Thyroid gland (tissue), 4 donors: ENCODE measurements at regions not wholly inside any gene's neighbourhood (a gene's known extent, or its start where the extent isn't known, plus 50 kb on each side); places are given as distances from the start of the nearest gene placed in this dataset.

Source experiments
- DNase-seq, 2 donors: peaks; one replicate each; pipeline ENCODE4 v3.0.0-alpha.2; 2019
- H3K27ac ChIP-seq, 3 donors: fragments of 200-600 bp; sonication (generic); 1 replicate in 2 of 3; 2 replicates in 1 of 3; pipeline ENCODE4 v1.5.1; 2016 to 2019; ENCODE audit warnings: mild to moderate bottlenecking in 1 of 3, moderate library complexity in 1 of 3
- H3K27me3 ChIP-seq: fragments of 200-600 bp; sonication (generic); one replicate; pipeline ENCODE4 v1.5.1; 2019
- H3K36me3 ChIP-seq, 2 donors: fragments of 200-600 bp; sonication (generic); one replicate each; pipeline ENCODE4 v1.5.1; 2016 to 2019
- H3K4me1 ChIP-seq, 2 donors: fragments of 200-600 bp; sonication (generic); one replicate each; pipeline ENCODE4 v1.5.1; 2017 to 2019
- H3K4me3 ChIP-seq, 3 donors: fragments of 200-600 bp; sonication (generic); replicated peaks in 1 of 3; 1 replicate in 2 of 3; 2 replicates in 1 of 3; pipeline ENCODE4 v1.5.1; 2016; ENCODE audit warnings: mild to moderate bottlenecking in 1 of 3
- H3K9me3 ChIP-seq: fragments of 200-600 bp; sonication (generic); one replicate; pipeline ENCODE4 v1.5.1; 2017
- POLR2A ChIP-seq, 2 donors: fragments of 450-650 bp; IDR thresholded peaks; one replicate each; pipeline ENCODE4 v1.6.1; 2017; ENCODE audit warnings: antibody characterized with exemption in 2 of 2, mild to moderate bottlenecking in 2 of 2, moderate library complexity in 1 of 2
- WGBS, 2 donors: methylation state at CpG; one replicate each; pipeline ENCODE4 v1.1.5; 2017; 5-methylcytosine and 5-hydroxymethylcytosine counted together
- intact Hi-C: fragments of 100-400 bp; cut with DNase I; formaldehyde crosslinking; loops from one replicate; pipeline ENCODE4 v1.15.1; 2023
- TF ChIP-seq, protein P1 (sequence below), 6 experiments: fragments of 200-600 bp in 3 of 6; fragments of 450-650 bp in 3 of 6; sonication (generic) in 3 of 6; IDR thresholded peaks; one replicate each; pipeline ENCODE4 v1.5.1; 2016 to 2019; ENCODE audit warnings: antibody characterized with exemption in 6 of 6, mild to moderate bottlenecking in 2 of 6, inconsistent platforms in 1 of 6, moderate library complexity in 1 of 6

DNA sequence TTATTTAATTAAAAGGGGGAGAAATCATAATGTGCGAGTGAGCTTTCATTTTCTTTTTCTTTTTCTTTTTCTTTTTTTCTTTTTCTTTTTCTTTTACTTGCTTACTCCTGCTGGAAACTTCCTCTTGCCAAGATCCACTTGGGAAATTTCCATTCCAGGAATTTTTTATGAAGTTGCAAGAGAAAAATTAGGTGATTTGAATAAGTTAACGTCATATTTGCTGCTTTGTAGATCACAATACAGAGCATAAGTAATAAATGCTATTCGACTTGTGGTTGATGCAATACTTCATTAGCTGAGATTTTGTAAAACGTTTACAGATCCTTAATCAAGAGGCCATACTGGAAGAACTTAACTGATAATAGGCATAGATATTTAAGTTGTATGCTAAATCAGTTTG lies 354.7 kb upstream of the SMIM21 start:
- TF ChIP-seq, protein P1, sequence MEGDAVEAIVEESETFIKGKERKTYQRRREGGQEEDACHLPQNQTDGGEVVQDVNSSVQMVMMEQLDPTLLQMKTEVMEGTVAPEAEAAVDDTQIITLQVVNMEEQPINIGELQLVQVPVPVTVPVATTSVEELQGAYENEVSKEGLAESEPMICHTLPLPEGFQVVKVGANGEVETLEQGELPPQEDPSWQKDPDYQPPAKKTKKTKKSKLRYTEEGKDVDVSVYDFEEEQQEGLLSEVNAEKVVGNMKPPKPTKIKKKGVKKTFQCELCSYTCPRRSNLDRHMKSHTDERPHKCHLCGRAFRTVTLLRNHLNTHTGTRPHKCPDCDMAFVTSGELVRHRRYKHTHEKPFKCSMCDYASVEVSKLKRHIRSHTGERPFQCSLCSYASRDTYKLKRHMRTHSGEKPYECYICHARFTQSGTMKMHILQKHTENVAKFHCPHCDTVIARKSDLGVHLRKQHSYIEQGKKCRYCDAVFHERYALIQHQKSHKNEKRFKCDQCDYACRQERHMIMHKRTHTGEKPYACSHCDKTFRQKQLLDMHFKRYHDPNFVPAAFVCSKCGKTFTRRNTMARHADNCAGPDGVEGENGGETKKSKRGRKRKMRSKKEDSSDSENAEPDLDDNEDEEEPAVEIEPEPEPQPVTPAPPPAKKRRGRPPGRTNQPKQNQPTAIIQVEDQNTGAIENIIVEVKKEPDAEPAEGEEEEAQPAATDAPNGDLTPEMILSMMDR (IDR thresholded peaks at IDR 0.05) = no peak
- no peak for TF ChIP-seq POLR2A (IDR thresholded peaks at IDR 0.05)
- DNase-seq = no peak
- intact Hi-C loops = no loop called here
- Histone ChIP-seq H3K27me3 (no peaks in the 10 kb centered on the region), H3K9me3 (no peaks in the 10 kb centered on the region), H3K27ac (no peak overlapping the region), H3K4me3 (no peak overlapping the region), H3K36me3 (no peaks in the 10 kb centered on the region), H3K4me1 (no peaks in the 10 kb centered on the region)
- WGBS, 2 donors = 77 to 87% methylated on average over 4 of the region's 4 CpGs

DNA sequence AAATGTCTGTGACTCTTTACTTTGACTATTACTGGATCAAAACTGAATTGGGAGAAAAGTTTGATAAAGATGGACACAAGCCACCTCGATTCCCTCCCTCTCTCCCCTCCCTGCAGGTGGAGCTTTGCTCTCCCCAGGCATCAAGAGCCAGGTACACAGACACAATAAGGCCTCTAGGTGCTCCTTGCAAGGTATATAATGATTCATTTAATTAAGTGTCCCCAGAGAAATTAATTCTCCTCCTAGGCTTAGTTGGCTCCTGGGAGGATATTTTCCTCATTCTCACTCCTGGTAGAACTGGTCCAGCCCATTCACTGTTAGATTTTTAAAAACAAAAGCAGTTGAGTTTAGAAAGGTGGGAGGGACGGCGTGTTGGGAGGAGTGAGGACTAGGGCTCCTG lies 352.4 kb upstream of the SMIM21 start:
- H3K9me3 ChIP-seq = no peaks in the 10 kb centered on the region
- no peak overlapping the region for H3K4me3 ChIP-seq
- H3K27me3 ChIP-seq = no peaks in the 10 kb centered on the region
- no peaks in the 10 kb centered on the region for H3K36me3 ChIP-seq
- no peak for TF ChIP-seq POLR2A (IDR thresholded peaks at IDR 0.05)
- TF ChIP-seq, protein P1 (IDR thresholded peaks at IDR 0.05) = no peak
- 87 to 90% methylated on average over 3 of the region's 3 CpGs for WGBS, 2 donors
- H3K27ac ChIP-seq = no peak overlapping the region
- no peaks in the 10 kb centered on the region for H3K4me1 ChIP-seq
- intact Hi-C loops = no loop called here
- no peak for DNase-seq

DNA sequence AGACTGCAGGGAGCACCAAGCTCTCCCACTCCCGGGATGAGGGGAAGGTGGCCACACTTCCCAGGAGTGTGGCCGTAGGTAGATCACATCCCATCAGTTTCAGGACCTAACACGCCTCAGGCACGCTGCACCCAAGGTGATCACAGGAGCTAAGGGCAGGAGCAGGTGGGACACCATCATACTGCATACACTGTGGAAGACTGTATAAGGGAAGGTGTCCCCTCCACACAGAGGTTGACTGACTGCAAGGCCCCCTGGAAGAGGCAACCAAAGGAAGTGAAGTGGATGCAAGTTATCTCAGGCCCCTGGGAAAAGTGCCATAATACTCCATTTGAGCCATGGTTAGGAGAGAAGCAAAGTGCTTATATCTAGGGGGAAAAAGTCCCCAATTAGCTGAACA lies 351.9 kb upstream of the SMIM21 start:
- H3K4me1 ChIP-seq = no peaks in the 10 kb centered on the region
- no peaks in the 10 kb centered on the region for H3K9me3 ChIP-seq
- intact Hi-C loops = no loop called here
- TF ChIP-seq, protein P1 (IDR thresholded peaks at IDR 0.05) = no peak
- TF ChIP-seq POLR2A (IDR thresholded peaks at IDR 0.05) = no peak
- WGBS, 2 donors = 93% methylated on average over 4 of the region's 4 CpGs
- H3K4me3 ChIP-seq = no peak overlapping the region
- H3K27me3 ChIP-seq = no peaks in the 10 kb centered on the region
- H3K36me3 ChIP-seq = no peaks in the 10 kb centered on the region
- no peak for DNase-seq
- no peak overlapping the region for H3K27ac ChIP-seq

DNA sequence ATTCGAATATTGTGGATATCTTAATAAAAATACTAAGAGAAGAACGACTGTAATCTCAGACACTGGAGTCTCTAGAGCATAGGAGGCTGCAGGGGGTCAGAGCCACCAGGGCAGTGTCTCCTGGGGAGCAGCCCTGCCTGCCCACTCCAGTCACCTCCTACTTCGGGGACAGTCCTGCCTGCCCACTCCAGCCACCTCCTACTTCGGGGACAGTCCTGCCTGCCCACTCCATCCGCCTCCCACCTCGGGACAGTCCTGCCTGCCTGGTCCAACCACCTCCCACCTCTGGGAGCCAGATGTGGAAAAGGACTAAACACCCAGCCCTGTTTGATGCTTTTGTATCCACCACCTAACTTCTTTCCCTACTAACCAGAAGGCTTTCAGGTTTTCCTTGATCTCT lies 350.1 kb upstream of the SMIM21 start:
- Histone ChIP-seq H3K4me1 (no peaks in the 10 kb centered on the region), H3K36me3 (no peaks in the 10 kb centered on the region), H3K27ac (no peak overlapping the region), H3K4me3 (no peak overlapping the region), H3K27me3 (no peaks in the 10 kb centered on the region), H3K9me3 (no peaks in the 10 kb centered on the region)
- TF ChIP-seq, protein P1 (IDR thresholded peaks at IDR 0.05) = no peak
- no peak for TF ChIP-seq POLR2A (IDR thresholded peaks at IDR 0.05)
- 60 to 67% methylated on average over 6 of the region's 6 CpGs for WGBS, 2 donors
- DNase-seq = no peak
- intact Hi-C loops = no loop called here

DNA sequence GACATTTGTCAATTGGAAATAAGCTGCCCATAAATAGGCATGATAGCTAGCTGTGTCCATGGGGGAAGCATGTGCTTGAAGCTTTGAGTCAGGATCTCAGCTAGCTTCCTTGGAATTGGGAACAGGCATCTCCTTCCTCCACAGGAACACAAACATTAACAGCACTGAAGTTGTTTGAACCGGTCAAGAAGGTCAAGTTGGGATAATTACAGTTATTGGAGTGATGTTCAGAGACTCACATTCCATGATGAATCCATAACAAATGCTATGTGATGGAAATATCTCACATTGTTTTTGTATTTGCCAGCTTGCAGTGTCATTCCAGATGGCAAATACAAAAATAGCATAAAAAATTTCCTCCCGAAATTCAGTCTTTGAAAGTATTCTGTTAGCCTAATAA lies 347.6 kb upstream of the SMIM21 start:
- WGBS, 2 donors = 31 to 37% methylated on average over 2 of the region's 2 CpGs

More for the DNA sequence above, 347.6 kb upstream of the SMIM21 start:
- Histone ChIP-seq H3K4me1 (no peaks in the 10 kb centered on the region), H3K27ac (no peak overlapping the region), H3K36me3 (no peaks in the 10 kb centered on the region), H3K9me3 (no peaks in the 10 kb centered on the region), H3K27me3 (no peaks in the 10 kb centered on the region), H3K4me3 (no peak overlapping the region)
- intact Hi-C loops = no loop called here
- DNase-seq = no peak
- TF ChIP-seq POLR2A (IDR thresholded peaks at IDR 0.05) = no peak
- TF ChIP-seq, protein P1 (IDR thresholded peaks at IDR 0.05) = no peak
